ENCODE measurements at regions not wholly inside any gene's neighbourhood (a gene's known extent, or its start where the extent isn't known, plus 50 kb on each side); places are given as distances from the start of the nearest gene placed in this dataset.

GRCh38 chr3:170814822-170815221, 55.2 kb downstream of the RPL22L1 start:
- Histone ChIP-seq H3K27ac (ENCODE audit: low read depth, low read length) (no peak overlapping the region), H3K9ac (ENCODE audit: low read length) (no peak overlapping the region), H4K20me1 (ENCODE audit: low read depth, low read length) (no peaks in the 10 kb centered on the region), H3K36me3 (ENCODE audit: low read length) (no peaks in the 10 kb centered on the region), H2AFZ (ENCODE audit: low read depth, low read length, severe bottlenecking) (no peak overlapping the region), H3K4me3 (ENCODE audit: insufficient read depth, low read length, poor library complexity, severe bottlenecking) (no peak overlapping the region), H3K9me2 (replicated peaks; ENCODE audit: insufficient read depth, low read length) (no peaks in the 10 kb centered on the region), H3K27me3 (ENCODE audit: low read length) (no peaks in the 10 kb centered on the region), H3K79me2 (ENCODE audit: insufficient read depth, low read length) (no peaks in the 10 kb centered on the region), H3K9me3 (ENCODE audit: insufficient read depth, low read length) (no peaks in the 10 kb centered on the region), H3K4me2 (ENCODE audit: low read depth, low read length, poor library complexity, severe bottlenecking) (no peak overlapping the region), H3F3A (ENCODE audit: insufficient read depth) (no peaks in the 10 kb centered on the region)
- TF ChIP-seq EZH2phosphoT487 (conservative IDR thresholded peaks at IDR 0.05; ENCODE audit: low read length), result no peak
- TF ChIP-seq, protein P1, sequence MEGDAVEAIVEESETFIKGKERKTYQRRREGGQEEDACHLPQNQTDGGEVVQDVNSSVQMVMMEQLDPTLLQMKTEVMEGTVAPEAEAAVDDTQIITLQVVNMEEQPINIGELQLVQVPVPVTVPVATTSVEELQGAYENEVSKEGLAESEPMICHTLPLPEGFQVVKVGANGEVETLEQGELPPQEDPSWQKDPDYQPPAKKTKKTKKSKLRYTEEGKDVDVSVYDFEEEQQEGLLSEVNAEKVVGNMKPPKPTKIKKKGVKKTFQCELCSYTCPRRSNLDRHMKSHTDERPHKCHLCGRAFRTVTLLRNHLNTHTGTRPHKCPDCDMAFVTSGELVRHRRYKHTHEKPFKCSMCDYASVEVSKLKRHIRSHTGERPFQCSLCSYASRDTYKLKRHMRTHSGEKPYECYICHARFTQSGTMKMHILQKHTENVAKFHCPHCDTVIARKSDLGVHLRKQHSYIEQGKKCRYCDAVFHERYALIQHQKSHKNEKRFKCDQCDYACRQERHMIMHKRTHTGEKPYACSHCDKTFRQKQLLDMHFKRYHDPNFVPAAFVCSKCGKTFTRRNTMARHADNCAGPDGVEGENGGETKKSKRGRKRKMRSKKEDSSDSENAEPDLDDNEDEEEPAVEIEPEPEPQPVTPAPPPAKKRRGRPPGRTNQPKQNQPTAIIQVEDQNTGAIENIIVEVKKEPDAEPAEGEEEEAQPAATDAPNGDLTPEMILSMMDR (IDR thresholded peaks at IDR 0.05; ENCODE audit: insufficient read depth, low read length, poor library complexity, severe bottlenecking), result no peak

DNA sequence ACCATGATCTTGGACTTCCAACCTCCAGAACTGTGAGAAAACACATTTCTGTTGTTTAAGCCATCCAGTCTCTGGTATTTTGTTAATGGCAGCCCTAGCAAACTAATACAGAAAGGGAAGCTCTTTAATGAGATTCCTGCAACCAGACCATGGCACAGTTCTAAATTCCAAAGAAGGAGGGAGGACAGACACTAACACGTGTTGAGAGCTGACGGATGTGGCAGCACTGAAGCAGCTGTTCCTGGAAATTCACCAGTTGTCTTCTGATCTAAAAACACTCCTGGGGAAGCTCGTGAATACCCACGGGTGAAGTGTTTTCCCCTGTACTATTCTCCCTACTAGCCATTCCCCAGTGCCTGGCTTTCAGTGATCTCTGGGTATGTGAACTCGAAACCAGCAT, 56.7 kb downstream of the RPL22L1 start:
- no peak overlapping the region for H2AFZ ChIP-seq (ENCODE audit: low read depth, low read length, severe bottlenecking)
- H3K9me3 ChIP-seq (ENCODE audit: insufficient read depth, low read length), result no peaks in the 10 kb centered on the region
- H3K4me3 ChIP-seq (ENCODE audit: insufficient read depth, low read length, poor library complexity, severe bottlenecking), result no peak overlapping the region
- no peak overlapping the region for H3K9ac ChIP-seq (ENCODE audit: low read length)
- TF ChIP-seq, protein P1 (IDR thresholded peaks at IDR 0.05; ENCODE audit: insufficient read depth, low read length, poor library complexity, severe bottlenecking), result no peak
- no peak for TF ChIP-seq EZH2phosphoT487 (conservative IDR thresholded peaks at IDR 0.05; ENCODE audit: low read length)
- no peaks in the 10 kb centered on the region for H3F3A ChIP-seq (ENCODE audit: insufficient read depth)
- no peaks in the 10 kb centered on the region for H3K36me3 ChIP-seq (ENCODE audit: low read length)
- H3K79me2 ChIP-seq (ENCODE audit: insufficient read depth, low read length), result no peaks in the 10 kb centered on the region
- no peak overlapping the region for H3K27ac ChIP-seq (ENCODE audit: low read depth, low read length)
- H3K9me2 ChIP-seq (replicated peaks; ENCODE audit: insufficient read depth, low read length), result no peaks in the 10 kb centered on the region
- no peaks in the 10 kb centered on the region for H3K27me3 ChIP-seq (ENCODE audit: low read length)
- H4K20me1 ChIP-seq (ENCODE audit: low read depth, low read length), result no peaks in the 10 kb centered on the region
- H3K4me2 ChIP-seq (ENCODE audit: low read depth, low read length, poor library complexity, severe bottlenecking), result no peak overlapping the region

GRCh38 chr3:170811928-170812591, 57.9 kb downstream of the RPL22L1 start:
- Histone ChIP-seq H3F3A (ENCODE audit: insufficient read depth) (no peaks in the 10 kb centered on the region), H3K4me3 (ENCODE audit: insufficient read depth, low read length, poor library complexity, severe bottlenecking) (no peak overlapping the region), H3K9me3 (ENCODE audit: insufficient read depth, low read length) (no peaks in the 10 kb centered on the region), H4K20me1 (ENCODE audit: low read depth, low read length) (no peaks in the 10 kb centered on the region), H2AFZ (ENCODE audit: low read depth, low read length, severe bottlenecking) (no peak overlapping the region), H3K79me2 (ENCODE audit: insufficient read depth, low read length) (no peaks in the 10 kb centered on the region), H3K36me3 (ENCODE audit: low read length) (no peaks in the 10 kb centered on the region), H3K27ac (ENCODE audit: low read depth, low read length) (no peak overlapping the region), H3K4me2 (ENCODE audit: low read depth, low read length, poor library complexity, severe bottlenecking) (no peak overlapping the region), H3K9me2 (replicated peaks; ENCODE audit: insufficient read depth, low read length) (no peaks in the 10 kb centered on the region), H3K9ac (ENCODE audit: low read length) (no peak overlapping the region), H3K27me3 (ENCODE audit: low read length) (no peaks in the 10 kb centered on the region)
- no peak for TF ChIP-seq EZH2phosphoT487 (conservative IDR thresholded peaks at IDR 0.05; ENCODE audit: low read length)
- TF ChIP-seq, protein P1 (IDR thresholded peaks at IDR 0.05; ENCODE audit: insufficient read depth, low read length, poor library complexity, severe bottlenecking), result peak; percentile 98

Measured in SU-DHL-6 (cell line).